ENCODE measurements at regions not wholly inside any gene's neighbourhood (a gene's known extent, or its start where the extent isn't known, plus 50 kb on each side); places are given as distances from the start of the nearest gene placed in this dataset.

GRCh38 chr12:17204289-17205054 is 598.5 kb upstream of the LMO3 start:
- TF ChIP-seq ISL1 (CRISPR knock-in tag; IDR thresholded peaks at IDR 0.05) = no peak
- TF ChIP-seq OSR1 (CRISPR knock-in tag; IDR thresholded peaks at IDR 0.05) = no peak
- no peak for TF ChIP-seq CSDC2 (CRISPR knock-in tag; IDR thresholded peaks at IDR 0.05)
- no peak for ATAC-seq

- TF ChIP-seq OSR1 (CRISPR knock-in tag; IDR thresholded peaks at IDR 0.05) (no peak), GLIS3 (CRISPR knock-in tag; IDR thresholded peaks at IDR 0.05) (no peak), ZC3H10 (CRISPR knock-in tag; IDR thresholded peaks at IDR 0.05) (no peak), RARB (CRISPR knock-in tag; IDR thresholded peaks at IDR 0.05) (no peak), POU6F1 (CRISPR knock-in tag; IDR thresholded peaks at IDR 0.05; ENCODE audit: borderline replicate concordance, low read depth) (no peak), ZFP3 (CRISPR knock-in tag; IDR thresholded peaks at IDR 0.05) (no peak), ZNF70 (CRISPR knock-in tag; IDR thresholded peaks at IDR 0.05) (no peak), CSDC2 (CRISPR knock-in tag; IDR thresholded peaks at IDR 0.05) (no peak), TOX (CRISPR knock-in tag; IDR thresholded peaks at IDR 0.05; ENCODE audit: borderline replicate concordance) (no peak), SNAI2 (CRISPR knock-in tag; IDR thresholded peaks at IDR 0.05) (no peak), ZNF8 (CRISPR knock-in tag; IDR thresholded peaks at IDR 0.05) (no peak), BACH2 (CRISPR knock-in tag; IDR thresholded peaks at IDR 0.05; ENCODE audit: borderline replicate concordance) (no peak), PATZ1 (CRISPR knock-in tag; IDR thresholded peaks at IDR 0.05; ENCODE audit: borderline replicate concordance) (no peak), CSRNP3 (CRISPR knock-in tag; IDR thresholded peaks at IDR 0.05) (no peak), ISL1 (CRISPR knock-in tag; IDR thresholded peaks at IDR 0.05) (no peak), ARNTL (CRISPR knock-in tag; IDR thresholded peaks at IDR 0.05; ENCODE audit: borderline replicate concordance, low read depth) (no peak)
- TF ChIP-seq, protein P1, sequence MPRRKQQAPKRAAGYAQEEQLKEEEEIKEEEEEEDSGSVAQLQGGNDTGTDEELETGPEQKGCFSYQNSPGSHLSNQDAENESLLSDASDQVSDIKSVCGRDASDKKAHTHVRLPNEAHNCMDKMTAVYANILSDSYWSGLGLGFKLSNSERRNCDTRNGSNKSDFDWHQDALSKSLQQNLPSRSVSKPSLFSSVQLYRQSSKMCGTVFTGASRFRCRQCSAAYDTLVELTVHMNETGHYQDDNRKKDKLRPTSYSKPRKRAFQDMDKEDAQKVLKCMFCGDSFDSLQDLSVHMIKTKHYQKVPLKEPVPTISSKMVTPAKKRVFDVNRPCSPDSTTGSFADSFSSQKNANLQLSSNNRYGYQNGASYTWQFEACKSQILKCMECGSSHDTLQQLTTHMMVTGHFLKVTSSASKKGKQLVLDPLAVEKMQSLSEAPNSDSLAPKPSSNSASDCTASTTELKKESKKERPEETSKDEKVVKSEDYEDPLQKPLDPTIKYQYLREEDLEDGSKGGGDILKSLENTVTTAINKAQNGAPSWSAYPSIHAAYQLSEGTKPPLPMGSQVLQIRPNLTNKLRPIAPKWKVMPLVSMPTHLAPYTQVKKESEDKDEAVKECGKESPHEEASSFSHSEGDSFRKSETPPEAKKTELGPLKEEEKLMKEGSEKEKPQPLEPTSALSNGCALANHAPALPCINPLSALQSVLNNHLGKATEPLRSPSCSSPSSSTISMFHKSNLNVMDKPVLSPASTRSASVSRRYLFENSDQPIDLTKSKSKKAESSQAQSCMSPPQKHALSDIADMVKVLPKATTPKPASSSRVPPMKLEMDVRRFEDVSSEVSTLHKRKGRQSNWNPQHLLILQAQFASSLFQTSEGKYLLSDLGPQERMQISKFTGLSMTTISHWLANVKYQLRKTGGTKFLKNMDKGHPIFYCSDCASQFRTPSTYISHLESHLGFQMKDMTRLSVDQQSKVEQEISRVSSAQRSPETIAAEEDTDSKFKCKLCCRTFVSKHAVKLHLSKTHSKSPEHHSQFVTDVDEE (CRISPR knock-in tag; IDR thresholded peaks at IDR 0.05) = no peak
- no peak for ATAC-seq
Observed at GRCh38 chr12:17203497-17203896, 597.5 kb upstream of the LMO3 start.

DNA sequence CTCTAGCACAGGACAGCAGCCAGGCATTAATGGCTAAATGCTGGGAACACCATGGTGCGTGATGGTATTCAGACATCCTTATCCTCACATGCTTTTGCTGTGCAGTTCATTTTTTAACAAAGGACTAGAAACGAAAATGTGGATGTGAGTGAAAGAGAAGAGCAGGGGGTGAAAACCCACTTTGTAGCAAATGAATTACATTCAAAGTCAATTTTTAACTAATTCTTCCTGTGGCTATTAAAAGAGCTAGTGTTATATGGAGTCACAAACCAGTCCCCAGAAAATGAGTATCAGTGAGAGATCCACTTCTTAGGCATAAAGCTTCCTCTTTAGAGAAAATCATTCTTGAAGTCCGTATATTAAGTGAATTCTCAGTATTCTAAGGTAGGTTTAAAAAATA is 592.0 kb upstream of the LMO3 start:
- no peak for ATAC-seq
- TF ChIP-seq BACH2 (CRISPR knock-in tag; IDR thresholded peaks at IDR 0.05; ENCODE audit: borderline replicate concordance) (no peak), ZC3H10 (CRISPR knock-in tag; IDR thresholded peaks at IDR 0.05) (no peak)

DNA sequence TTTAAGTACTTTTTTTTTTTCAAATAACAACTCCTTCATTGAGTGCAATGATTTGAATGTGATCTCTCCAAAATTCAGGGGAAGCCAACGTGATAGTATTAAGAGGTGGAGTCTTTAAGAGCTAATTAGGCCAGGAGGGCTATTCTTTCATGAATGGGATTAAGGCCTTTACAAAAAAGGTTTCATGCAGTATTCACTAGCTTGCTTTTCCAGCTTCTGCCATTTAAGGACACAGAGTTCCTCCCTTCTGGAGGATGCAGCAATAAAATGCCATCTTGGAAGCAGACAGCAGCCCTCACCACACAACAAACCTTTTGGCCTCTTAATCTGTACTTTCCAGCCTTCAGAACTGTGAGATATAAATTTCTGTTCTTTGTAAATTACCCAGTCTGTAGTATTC is 586.8 kb upstream of the LMO3 start:
- no peak for ATAC-seq
- TF ChIP-seq ISL1 (CRISPR knock-in tag; IDR thresholded peaks at IDR 0.05) (no peak), TCF4 (CRISPR knock-in tag; IDR thresholded peaks at IDR 0.05; ENCODE audit: borderline replicate concordance) (no peak), ARNTL (CRISPR knock-in tag; IDR thresholded peaks at IDR 0.05; ENCODE audit: borderline replicate concordance, low read depth) (no peak), RARB (CRISPR knock-in tag; IDR thresholded peaks at IDR 0.05) (no peak), ZNF70 (CRISPR knock-in tag; IDR thresholded peaks at IDR 0.05) (no peak), ZNF8 (CRISPR knock-in tag; IDR thresholded peaks at IDR 0.05) (no peak), SNAI2 (CRISPR knock-in tag; IDR thresholded peaks at IDR 0.05) (no peak), CSDC2 (CRISPR knock-in tag; IDR thresholded peaks at IDR 0.05) (no peak), ZC3H10 (CRISPR knock-in tag; IDR thresholded peaks at IDR 0.05) (no peak), CREB5 (CRISPR knock-in tag; IDR thresholded peaks at IDR 0.05; ENCODE audit: low read depth) (no peak), CSRNP3 (CRISPR knock-in tag; IDR thresholded peaks at IDR 0.05) (no peak), ZFP3 (CRISPR knock-in tag; IDR thresholded peaks at IDR 0.05) (no peak), ZNF565 (CRISPR knock-in tag; conservative IDR thresholded peaks at IDR 0.05; ENCODE audit: low read depth) (no peak), GLIS3 (CRISPR knock-in tag; IDR thresholded peaks at IDR 0.05) (no peak), BACH2 (CRISPR knock-in tag; IDR thresholded peaks at IDR 0.05; ENCODE audit: borderline replicate concordance) (no peak)
- TF ChIP-seq, protein P1 (CRISPR knock-in tag; IDR thresholded peaks at IDR 0.05) = no peak

All from SK-N-SH treated with all-trans-retinoic acid at 6 μM for 48 hours (cell line).